H9 (cell line): ENCODE measurements at regions not wholly inside any gene's neighbourhood (a gene's known extent, or its start where the extent isn't known, plus 50 kb on each side); places are given as distances from the start of the nearest gene placed in this dataset.

Source experiments
- DNase-seq: peaks from one replicate; pipeline ENCODE4 v3.0.0-alpha.2; 2017
- H2AFZ ChIP-seq: one replicate; pipeline ENCODE4 v1.6.1; 2013; ENCODE audit warnings: mild to moderate bottlenecking, low read length, control low read depth, moderate library complexity
- H2AK5ac ChIP-seq: 2 replicates; pipeline ENCODE4 v1.6.1; 2013; ENCODE audit warnings: low read length, control low read depth, mixed read lengths; ENCODE audit not compliant: insufficient read length
- H2BK120ac ChIP-seq: one replicate; pipeline ENCODE4 v1.6.1; 2013; ENCODE audit warnings: low read depth, mild to moderate bottlenecking, low read length, control low read depth, inconsistent platforms; ENCODE audit not compliant: poor library complexity, severe bottlenecking
- H2BK12ac ChIP-seq: 2 replicates; pipeline ENCODE4 v1.6.1; 2013; ENCODE audit warnings: low read length, control low read depth, mixed read lengths, low read depth; ENCODE audit not compliant: insufficient read length
- H2BK15ac ChIP-seq: 2 replicates; pipeline ENCODE4 v1.6.1; 2013; ENCODE audit warnings: low read depth, low read length, control low read depth
- H2BK20ac ChIP-seq: one replicate; pipeline ENCODE4 v1.6.1; 2013; ENCODE audit warnings: low read depth, mild to moderate bottlenecking, low read length, control low read depth, inconsistent platforms; ENCODE audit not compliant: poor library complexity, severe bottlenecking
- H2BK5ac ChIP-seq: 2 replicates; pipeline ENCODE4 v1.6.1; 2013; ENCODE audit warnings: low read length, control low read depth, mixed read lengths; ENCODE audit not compliant: insufficient read length
- H3K14ac ChIP-seq: 2 replicates; pipeline ENCODE4 v1.6.1; 2013; ENCODE audit warnings: low read length, control low read depth; ENCODE audit not compliant: insufficient read depth
- H3K18ac ChIP-seq: 2 replicates; pipeline ENCODE4 v1.6.1; 2013; ENCODE audit warnings: low read depth, mild to moderate bottlenecking, mixed read lengths, low read length, control low read depth; ENCODE audit not compliant: insufficient read length
- H3K23ac ChIP-seq: 2 replicates; pipeline ENCODE4 v1.6.1; 2013; ENCODE audit warnings: low read length, control low read depth, mixed read lengths, low read depth; ENCODE audit not compliant: insufficient read length
- H3K23me2 ChIP-seq: 2 replicates; pipeline ENCODE4 v1.6.1; 2013; ENCODE audit warnings: low read depth, mild to moderate bottlenecking, mixed read lengths, low read length, control low read depth; ENCODE audit not compliant: insufficient read length, poor library complexity, severe bottlenecking
- H3K27ac ChIP-seq: 2 replicates; pipeline ENCODE4 v1.5.1; 2013; ENCODE audit warnings: low read length, control low read depth, mixed read lengths, low read depth; ENCODE audit not compliant: insufficient read length
- H3K27me3 ChIP-seq: 2 replicates; pipeline ENCODE4 v1.6.1; 2013; ENCODE audit warnings: low read length, control low read depth, inconsistent platforms; ENCODE audit not compliant: insufficient read depth
- H3K4ac ChIP-seq: 2 replicates; pipeline ENCODE4 v1.6.1; 2013; ENCODE audit warnings: low read depth, mild to moderate bottlenecking, control low read depth, inconsistent platforms, low read length, moderate library complexity
- H3K4me1 ChIP-seq: 2 replicates; pipeline ENCODE4 v1.6.1; 2013; ENCODE audit warnings: low read length, control low read depth, inconsistent platforms; ENCODE audit not compliant: insufficient read depth
- H3K4me2 ChIP-seq: 2 replicates; pipeline ENCODE4 v1.6.1; 2013; ENCODE audit warnings: low read length, control low read depth, mixed read lengths; ENCODE audit not compliant: insufficient read length, insufficient read depth
- H3K56ac ChIP-seq: 2 replicates; pipeline ENCODE4 v1.6.1; 2013; ENCODE audit warnings: low read depth, mild to moderate bottlenecking, mixed read lengths, low read length, control low read depth; ENCODE audit not compliant: insufficient read length
- H3K79me1 ChIP-seq: 2 replicates; pipeline ENCODE4 v1.6.1; 2013; ENCODE audit warnings: low read depth, mild to moderate bottlenecking, moderate library complexity, low read length, control low read depth, inconsistent platforms; ENCODE audit not compliant: insufficient read depth, poor library complexity, severe bottlenecking
- H3K79me2 ChIP-seq: 2 replicates; pipeline ENCODE4 v1.6.1; 2013; ENCODE audit warnings: low read length, control low read depth, inconsistent platforms; ENCODE audit not compliant: insufficient read depth
- H3K9ac ChIP-seq: 2 replicates; pipeline ENCODE4 v1.6.1; 2013; ENCODE audit warnings: low read length, control low read depth, mixed read lengths; ENCODE audit not compliant: insufficient read length; ENCODE audit errors: extremely low read depth
- H3K9me3 ChIP-seq: one replicate; pipeline ENCODE4 v1.6.1; 2013; ENCODE audit warnings: low read depth, low read length, inconsistent platforms; ENCODE audit not compliant: control insufficient read depth
- H3T11ph ChIP-seq: one replicate; pipeline ENCODE4 v1.6.1; 2013; ENCODE audit warnings: mild to moderate bottlenecking, low read length, control low read depth, inconsistent platforms
- H4K20me1 ChIP-seq: one replicate; pipeline ENCODE4 v1.6.1; 2013; ENCODE audit not compliant: control insufficient read depth, insufficient read length, insufficient read depth
- H4K5ac ChIP-seq: 2 replicates; pipeline ENCODE4 v1.6.1; 2013; ENCODE audit warnings: low read depth, mild to moderate bottlenecking, mixed read lengths, low read length, control low read depth; ENCODE audit not compliant: insufficient read length
- H4K8ac ChIP-seq: replicated peaks from 2 replicates; pipeline ENCODE4 v1.6.1; 2013; ENCODE audit warnings: low read length, control low read depth, mixed read lengths, low read depth; ENCODE audit not compliant: insufficient read length
- H4K91ac ChIP-seq: 2 replicates; pipeline ENCODE4 v1.6.1; 2013; ENCODE audit warnings: low read depth, mild to moderate bottlenecking, moderate library complexity, mixed read lengths, low read length, control low read depth; ENCODE audit not compliant: insufficient read length
- H3K27ac Mint-ChIP-seq, 3 experiments: 2 replicates in 2 of 3; 3 replicates in 1 of 3; pipeline ENCODE4 v1.8.0; 2020 to 2021; ENCODE audit warnings: mixed read lengths in 3 of 3, mild to moderate bottlenecking in 1 of 3, moderate library complexity in 1 of 3
- H3K27me3 Mint-ChIP-seq: 2 replicates; pipeline ENCODE4 v1.8.0; 2021; ENCODE audit warnings: low read depth, mild to moderate bottlenecking, moderate library complexity, mixed read lengths
- H3K36me3 Mint-ChIP-seq, 3 experiments: 2 replicates in 2 of 3; 3 replicates in 1 of 3; pipeline ENCODE4 v1.8.0; 2020 to 2021; ENCODE audit warnings: low read depth in 3 of 3, mixed read lengths in 3 of 3; ENCODE audit not compliant: insufficient read depth in 1 of 3
- H3K4me1 Mint-ChIP-seq, 2 experiments: 2 replicates each; pipeline ENCODE4 v1.8.0; 2020; ENCODE audit warnings: mixed read lengths in 2 of 2
- H3K4me3 Mint-ChIP-seq, 2 experiments: 2 replicates in 1 of 2; 3 replicates in 1 of 2; pipeline ENCODE4 v1.8.0; 2020 to 2021; ENCODE audit warnings: mild to moderate bottlenecking in 2 of 2, mixed read lengths in 2 of 2, moderate library complexity in 1 of 2
- H3K9me3 Mint-ChIP-seq, 2 experiments: 2 replicates in 1 of 2; 3 replicates in 1 of 2; pipeline ENCODE4 v1.8.0; 2020; ENCODE audit warnings: mild to moderate bottlenecking in 2 of 2, mixed read lengths in 2 of 2, moderate library complexity in 1 of 2
- CTCF ChIP-seq: fragments of 200-600 bp; sonication (generic); conservative IDR thresholded peaks from 3 replicates; pipeline ENCODE4 v1.8.0; 2021; ENCODE audit warnings: antibody characterized with exemption, mild to moderate bottlenecking
- WGBS: extraction: QIAGEN DNeasy Blood & Tissue Kit; methylation state at CpG from one replicate; pipeline ENCODE4 v1.1.7; 2013; ENCODE audit warnings: missing lambda C conversion rate, low lambda C conversion rate, mixed read lengths; ENCODE audit not compliant: insufficient read length; ENCODE audit errors: extremely low coverage; 5-methylcytosine and 5-hydroxymethylcytosine counted together

GRCh38 chr22:33111491-33111890 lies 53.3 kb upstream of the SYN3 start:
- Histone ChIP-seq H3K27ac (no peak overlapping the region), H3T11ph (no peak overlapping the region), H3K27me3 (no peaks in the 10 kb centered on the region; the same call in 1 of the 2 replicates), H3K79me1 (no peaks in the 10 kb centered on the region), H3K14ac (no peak overlapping the region), H3K9me3 (no peaks in the 10 kb centered on the region), H4K5ac (no peak overlapping the region), H2AFZ (no peak overlapping the region), H3K4ac (no peak overlapping the region), H3K4me2 (no peak overlapping the region), H3K4me1 (no peaks in the 10 kb centered on the region), H2BK15ac (no peak overlapping the region), H3K18ac (no peak overlapping the region), H3K79me2 (no peaks in the 10 kb centered on the region), H3K23ac (no peak overlapping the region), H3K56ac (no peak overlapping the region), H3K23me2 (no peaks in the 10 kb centered on the region), H2BK20ac (no peak overlapping the region), H2BK12ac (no peak overlapping the region), H2BK5ac (no peak overlapping the region), H4K8ac (no peak overlapping the region), H3K9ac (no peak overlapping the region), H4K91ac (no peak overlapping the region), H2BK120ac (no peak overlapping the region), H4K20me1 (no peaks in the 10 kb centered on the region), H2AK5ac (no peak overlapping the region)
- WGBS, result no CpG with 5 or more reads among the region's 4 CpGs
- no peak overlapping the region for H3K4me3 Mint-ChIP-seq
- H3K36me3 Mint-ChIP-seq, result no peaks in the 10 kb centered on the region; a peak in 1 of 7 replicates
- H3K27me3 Mint-ChIP-seq, result peaks cover 49% of the 10 kb centered on the region
- TF ChIP-seq CTCF, result no peak
- no peaks in the 10 kb centered on the region for H3K9me3 Mint-ChIP-seq
- no peak overlapping the region for H3K27ac Mint-ChIP-seq
- DNase-seq, result no peak
- peaks cover 0 to 12% of the 10 kb centered on the region in 2 experiments; a peak in 3 of 4 replicates for H3K4me1 Mint-ChIP-seq
